Gastroesophageal sphincter (tissue), 4 donors: ENCODE measurements at regions not wholly inside any gene's neighbourhood (a gene's known extent, or its start where the extent isn't known, plus 50 kb on each side); places are given as distances from the start of the nearest gene placed in this dataset.

ENCODE experiments used
- ATAC-seq: fragments of 150-250 bp; one replicate; pipeline ENCODE4 v1.9.1; 2016; ENCODE audit warnings: mild to moderate bottlenecking, moderate library complexity
- H3K27ac ChIP-seq, 4 donors: fragments of 200-600 bp; sonication (generic) in 3 of 4; 1 replicate in 3 of 4; 2 replicates in 1 of 4; pipeline ENCODE4 v1.5.1; 2016 to 2019
- H3K27me3 ChIP-seq: fragments of 200-600 bp; sonication (generic); one replicate; pipeline ENCODE4 v1.5.1; 2019
- H3K36me3 ChIP-seq, 2 donors: fragments of 200-600 bp; sonication (generic); one replicate each; pipeline ENCODE4 v1.5.1; 2019; ENCODE audit warnings: control low read depth in 1 of 2
- H3K4me1 ChIP-seq, 3 donors: fragments of 200-600 bp; sonication (generic); 1 replicate in 2 of 3; 2 replicates in 1 of 3; pipeline ENCODE4 v1.5.1; 2016 to 2019; ENCODE audit warnings: control low read depth in 2 of 3
- H3K4me3 ChIP-seq, 2 donors: fragments of 200-600 bp; sonication (generic); one replicate each; pipeline ENCODE4 v1.5.1; 2019; ENCODE audit warnings: mild to moderate bottlenecking in 1 of 2, moderate library complexity in 1 of 2
- H3K9me3 ChIP-seq, 3 donors: fragments of 200-600 bp; sonication (generic); one replicate each; pipeline ENCODE4 v1.5.1; 2017 to 2019; ENCODE audit warnings: control low read depth in 2 of 3
- CTCF ChIP-seq, 4 experiments: fragments of 200-600 bp in 2 of 4; fragments of 450-650 bp in 2 of 4; sonication (generic) in 1 of 4; IDR thresholded peaks; one replicate each; pipeline ENCODE4 v1.5.1; 2017 to 2019; ENCODE audit warnings: antibody characterized with exemption in 4 of 4, mild to moderate bottlenecking in 2 of 4, moderate library complexity in 2 of 4
- EP300 ChIP-seq: sonication (generic); formaldehyde crosslinking; IDR thresholded peaks from one replicate; pipeline ENCODE4 v1.6.1; 2017; ENCODE audit warnings: antibody characterized with exemption, mild to moderate bottlenecking
- POLR2A ChIP-seq, 2 donors: fragments of 450-650 bp; IDR thresholded peaks; one replicate each; pipeline ENCODE4 v1.6.1; 2017; ENCODE audit warnings: antibody characterized with exemption in 2 of 2, mild to moderate bottlenecking in 2 of 2, moderate library complexity in 1 of 2
- POLR2AphosphoS5 ChIP-seq: sonication (generic); formaldehyde crosslinking; IDR thresholded peaks from one replicate; pipeline ENCODE4 v1.6.1; 2017; ENCODE audit warnings: antibody characterized with exemption
- WGBS, 2 donors: methylation state at CpG; one replicate each; pipeline ENCODE4 v1.1.5; 2018; ENCODE audit warnings: low coverage in 1 of 2; 5-methylcytosine and 5-hydroxymethylcytosine counted together

- no peak overlapping the region for H3K4me3 ChIP-seq
- 33% methylated on average over 1 of the region's 1 CpG; no CpG with 5 or more reads in 1 of the 2 donors for WGBS, 2 donors
- no peaks in the 10 kb centered on the region for H3K36me3 ChIP-seq
- ATAC-seq, result no peak
- H3K27me3 ChIP-seq, result no peaks in the 10 kb centered on the region
- peaks cover 0 to 16% (median 0%) of the 10 kb centered on the region in 3 donors for H3K4me1 ChIP-seq
- no peaks in the 10 kb centered on the region for H3K9me3 ChIP-seq
- no peak for TF ChIP-seq POLR2A (IDR thresholded peaks at IDR 0.05)
- TF ChIP-seq EP300, result no peak
- no peak for TF ChIP-seq CTCF (IDR thresholded peaks at IDR 0.05)
- no peak for TF ChIP-seq POLR2AphosphoS5
- H3K27ac ChIP-seq, result no peak overlapping the region
Measured at GRCh38 chr2:195586062-195586714, 70.8 kb upstream of the SLC39A10 start.

GRCh38 chr2:195582188-195582587 lies 74.8 kb upstream of the SLC39A10 start:
- Histone ChIP-seq H3K27ac (no peak overlapping the region), H3K9me3 (no peaks in the 10 kb centered on the region), H3K4me3 (no peak overlapping the region), H3K4me1 (no peaks in the 10 kb centered on the region), H3K27me3 (no peaks in the 10 kb centered on the region), H3K36me3 (no peaks in the 10 kb centered on the region)
- WGBS, 2 donors, result 86 to 100% methylated on average over 1 of the region's 1 CpG
- no peak for ATAC-seq
- TF ChIP-seq POLR2AphosphoS5 (no peak), POLR2A (IDR thresholded peaks at IDR 0.05) (no peak), CTCF (IDR thresholded peaks at IDR 0.05) (no peak), EP300 (no peak)

GRCh38 chr2:195579776-195580555 lies 77.1 kb upstream of the SLC39A10 start:
- no peak overlapping the region for H3K4me3 ChIP-seq
- no peak for ATAC-seq
- TF ChIP-seq CTCF (IDR thresholded peaks at IDR 0.05) (no peak), POLR2AphosphoS5 (no peak), POLR2A (IDR thresholded peaks at IDR 0.05) (no peak), EP300 (no peak)
- no peaks in the 10 kb centered on the region for H3K36me3 ChIP-seq
- H3K9me3 ChIP-seq, result no peaks in the 10 kb centered on the region
- no peak overlapping the region for H3K27ac ChIP-seq
- WGBS, 2 donors, result 36 to 75% methylated on average over 2 of the region's 2 CpGs
- no peaks in the 10 kb centered on the region for H3K4me1 ChIP-seq
- no peaks in the 10 kb centered on the region for H3K27me3 ChIP-seq

- no peak for ATAC-seq
- 17 to 25% methylated on average over 4 of the region's 4 CpGs for WGBS, 2 donors
Measured at GRCh38 chr2:195575879-195576401, 81.1 kb upstream of the SLC39A10 start.

More at GRCh38 chr2:195575879-195576401, 81.1 kb upstream of the SLC39A10 start:
- H3K27me3 ChIP-seq, result no peaks in the 10 kb centered on the region
- H3K4me1 ChIP-seq, result no peaks in the 10 kb centered on the region
- TF ChIP-seq CTCF (IDR thresholded peaks at IDR 0.05) (peak in 1 of 4 experiments; percentile 16), POLR2AphosphoS5 (no peak)
- H3K4me3 ChIP-seq, result no peak overlapping the region
- no peaks in the 10 kb centered on the region for H3K36me3 ChIP-seq
- H3K9me3 ChIP-seq, result no peaks in the 10 kb centered on the region
- no peak overlapping the region for H3K27ac ChIP-seq
